ENCODE measurements at regions not wholly inside any gene's neighbourhood (a gene's known extent, or its start where the extent isn't known, plus 50 kb on each side); places are given as distances from the start of the nearest gene placed in this dataset.

DNA sequence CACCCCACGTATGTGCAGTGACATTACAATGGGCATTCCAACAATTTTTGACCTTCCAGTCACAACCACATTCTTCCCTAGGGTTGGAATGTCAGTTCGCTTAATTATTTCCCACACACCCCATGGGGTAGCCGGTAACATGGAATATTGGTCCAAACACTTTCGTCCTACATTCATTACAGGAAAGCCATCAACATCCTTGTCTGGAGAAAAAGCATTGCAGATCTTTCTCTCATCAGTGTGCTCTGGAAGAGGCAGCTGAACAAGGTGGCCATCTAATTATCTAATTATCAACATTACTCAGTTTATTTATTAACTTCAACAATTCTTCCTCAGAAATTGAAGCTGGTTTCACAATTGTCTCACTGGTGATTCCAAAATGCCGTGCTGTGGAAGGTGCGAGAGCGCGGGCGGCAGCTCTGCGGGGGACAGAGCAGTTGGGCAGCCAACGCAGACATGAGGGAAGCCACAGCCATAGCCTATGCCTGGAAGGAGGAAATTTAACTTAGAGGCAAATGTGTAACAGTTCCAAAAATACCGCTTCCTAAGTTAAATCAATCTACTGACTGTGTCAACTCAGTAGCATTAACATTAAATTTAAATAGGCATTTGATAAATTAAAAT lies 1158.9 kb upstream of the EPHA6 start:
- no peak overlapping the region for H3K4me3 Mint-ChIP-seq
- H3K27me3 Mint-ChIP-seq, result no peaks in the 10 kb centered on the region
- no peaks in the 10 kb centered on the region for H3K36me3 Mint-ChIP-seq (ENCODE audit: low read depth)
- H3K27ac Mint-ChIP-seq, result no peak overlapping the region
- no peak for ATAC-seq
- H3K4me1 Mint-ChIP-seq, result no peaks in the 10 kb centered on the region
- no peak for DNase-seq
- no peaks in the 10 kb centered on the region for H3K9me3 ChIP-seq (ENCODE audit: control insufficient read depth, low read length, poor library complexity, severe bottlenecking)

DNA sequence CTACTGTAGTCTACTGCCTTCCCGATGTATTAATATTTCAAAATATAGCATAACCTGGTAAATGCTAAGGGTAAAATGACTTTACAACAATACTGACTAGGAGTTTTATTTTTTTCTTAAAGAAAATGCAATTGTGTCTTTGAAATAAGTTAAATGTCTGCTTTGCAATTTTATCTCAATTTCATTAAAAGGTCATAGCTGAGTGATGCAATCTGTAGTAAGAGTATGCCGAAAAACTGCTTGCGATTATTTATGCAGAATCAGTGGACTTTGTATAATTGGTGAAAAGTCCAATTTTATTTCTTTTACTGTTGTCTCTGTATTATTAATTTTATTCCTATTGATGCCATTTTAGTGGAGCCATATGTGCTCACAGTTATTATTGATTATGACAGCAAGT lies 1143.6 kb upstream of the EPHA6 start:
- no peaks in the 10 kb centered on the region for H3K36me3 Mint-ChIP-seq (ENCODE audit: low read depth)
- no peaks in the 10 kb centered on the region for H3K27me3 Mint-ChIP-seq
- no peak overlapping the region for H3K4me3 Mint-ChIP-seq
- DNase-seq (no peak), ATAC-seq (no peak)
- H3K9me3 ChIP-seq (ENCODE audit: control insufficient read depth, low read length, poor library complexity, severe bottlenecking), result no peaks in the 10 kb centered on the region
- H3K27ac Mint-ChIP-seq, result no peak overlapping the region
- no peaks in the 10 kb centered on the region for H3K4me1 Mint-ChIP-seq

DNA sequence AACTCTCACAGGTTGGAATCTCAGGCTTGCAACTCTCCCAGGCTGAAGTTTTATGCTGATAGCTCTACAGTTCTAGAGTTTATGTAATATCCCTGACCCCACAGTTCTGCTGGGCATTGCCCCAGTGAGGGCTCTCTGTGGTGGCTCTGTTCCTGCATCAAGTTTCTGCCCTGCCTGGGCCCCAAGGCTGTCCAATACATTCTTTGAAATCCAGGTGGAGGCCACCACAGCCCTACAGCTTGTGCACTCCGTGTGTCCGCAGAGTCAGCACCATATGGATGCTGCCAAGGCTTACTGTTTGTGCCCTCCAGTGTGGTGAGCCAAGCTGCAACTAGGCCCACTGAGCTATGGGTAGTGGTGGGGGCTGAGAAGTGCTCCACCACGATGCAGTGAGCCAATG lies 1141.2 kb upstream of the EPHA6 start:
- no peaks in the 10 kb centered on the region for H3K9me3 ChIP-seq (ENCODE audit: control insufficient read depth, low read length, poor library complexity, severe bottlenecking)
- Mint-ChIP-seq H3K4me3 (no peak overlapping the region), H3K36me3 (ENCODE audit: low read depth) (no peaks in the 10 kb centered on the region), H3K27me3 (no peaks in the 10 kb centered on the region), H3K27ac (no peak overlapping the region), H3K4me1 (no peaks in the 10 kb centered on the region)
- ATAC-seq, result no peak
- DNase-seq, result no peak

DNA sequence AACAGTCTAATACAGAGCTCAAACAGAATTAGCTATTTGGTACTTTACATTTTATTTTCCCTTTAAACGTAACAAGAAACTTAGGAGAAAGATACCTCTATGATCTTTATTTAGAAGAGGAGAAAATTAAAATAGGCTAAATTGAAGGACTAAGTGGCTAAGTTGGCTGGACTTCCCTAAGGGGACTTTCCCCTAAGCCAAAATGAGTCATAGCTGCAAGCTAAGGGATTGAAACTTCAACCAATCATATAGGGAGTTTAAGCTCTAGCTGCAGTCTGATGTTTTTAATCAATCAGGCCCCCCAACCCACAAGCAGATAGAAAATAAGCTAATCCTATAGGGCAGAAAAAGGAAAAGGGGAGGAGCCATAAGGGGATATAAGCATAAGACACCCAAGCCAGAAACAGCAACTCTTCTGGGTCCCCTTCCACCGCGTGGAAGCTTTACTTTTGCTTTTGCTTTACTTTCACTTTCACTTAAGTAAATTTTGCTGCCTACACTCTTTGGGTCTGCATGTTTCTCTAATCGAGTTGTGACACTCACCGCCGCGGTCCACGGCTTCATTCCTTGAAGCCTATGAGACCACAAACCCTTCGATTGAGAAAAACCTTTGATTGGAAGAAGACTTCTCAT lies 1108.5 kb upstream of the EPHA6 start:
- Mint-ChIP-seq H3K36me3 (ENCODE audit: low read depth) (no peaks in the 10 kb centered on the region), H3K27me3 (no peaks in the 10 kb centered on the region), H3K27ac (peak overlapping the region; percentile 6), H3K4me1 (no peaks in the 10 kb centered on the region), H3K4me3 (peak overlapping the region; percentile 15)
- peak in 1 of 3 donors; percentile 4 for DNase-seq
- peak; percentile 61 for ATAC-seq
- H3K9me3 ChIP-seq (ENCODE audit: control insufficient read depth, low read length, poor library complexity, severe bottlenecking), result no peaks in the 10 kb centered on the region

DNA sequence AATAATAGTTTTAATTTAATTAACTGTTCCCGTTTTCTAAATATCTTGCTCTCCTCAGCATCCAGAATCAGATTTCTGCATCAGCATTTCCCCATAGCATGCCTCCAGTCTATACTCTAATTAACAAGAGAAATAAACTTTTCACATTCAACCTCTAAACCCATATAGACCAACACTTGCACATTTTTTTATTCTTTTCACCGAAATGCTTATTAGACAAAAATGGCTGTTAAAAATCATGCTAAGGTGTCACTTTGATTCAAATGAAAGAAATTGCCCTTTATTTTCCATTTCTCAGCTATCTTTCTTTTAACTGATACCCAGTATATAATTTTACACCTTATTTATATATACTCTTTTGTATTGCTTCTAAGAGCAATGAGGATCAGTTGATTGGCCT lies 1107.1 kb upstream of the EPHA6 start:
- H3K27ac Mint-ChIP-seq, result no peak overlapping the region
- H3K4me3 Mint-ChIP-seq, result peak overlapping the region; percentile 1
- no peaks in the 10 kb centered on the region for H3K27me3 Mint-ChIP-seq
- DNase-seq (no peak), ATAC-seq (no peak)
- no peaks in the 10 kb centered on the region for H3K36me3 Mint-ChIP-seq (ENCODE audit: low read depth)
- no peaks in the 10 kb centered on the region for H3K9me3 ChIP-seq (ENCODE audit: control insufficient read depth, low read length, poor library complexity, severe bottlenecking)
- no peaks in the 10 kb centered on the region for H3K4me1 Mint-ChIP-seq

- H3K9me3 ChIP-seq (ENCODE audit: control insufficient read depth, low read length, poor library complexity, severe bottlenecking), result no peaks in the 10 kb centered on the region
- no peaks in the 10 kb centered on the region for H3K4me1 Mint-ChIP-seq
- no peak overlapping the region for H3K27ac Mint-ChIP-seq
- no peaks in the 10 kb centered on the region for H3K36me3 Mint-ChIP-seq (ENCODE audit: low read depth)
- DNase-seq (no peak), ATAC-seq (no peak)
- H3K27me3 Mint-ChIP-seq, result no peaks in the 10 kb centered on the region
- H3K4me3 Mint-ChIP-seq, result no peak overlapping the region
Observed at GRCh38 chr3:95710684-95711083, 1103.7 kb upstream of the EPHA6 start.

DNA sequence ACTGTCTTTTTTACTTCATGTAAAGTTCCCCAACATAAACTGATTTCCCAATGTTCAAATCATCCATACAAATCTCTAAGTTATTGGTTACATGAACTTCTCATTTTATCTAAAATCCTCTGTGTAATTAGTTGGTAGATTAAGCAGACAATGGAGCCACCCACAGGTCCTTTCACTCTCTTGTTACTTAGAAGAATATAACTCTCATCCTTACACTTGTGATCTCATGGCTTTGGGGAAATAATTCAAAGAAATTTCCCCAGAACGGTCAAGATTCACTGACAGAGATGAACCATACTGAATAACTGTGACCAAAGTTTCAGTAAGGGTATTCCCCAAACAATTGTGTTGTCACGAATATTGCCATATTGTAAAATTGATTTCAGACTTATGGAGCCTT lies 1102.6 kb upstream of the EPHA6 start:
- H3K36me3 Mint-ChIP-seq (ENCODE audit: low read depth), result no peaks in the 10 kb centered on the region
- H3K4me1 Mint-ChIP-seq, result no peaks in the 10 kb centered on the region
- H3K27ac Mint-ChIP-seq, result no peak overlapping the region
- no peaks in the 10 kb centered on the region for H3K27me3 Mint-ChIP-seq
- no peaks in the 10 kb centered on the region for H3K9me3 ChIP-seq (ENCODE audit: control insufficient read depth, low read length, poor library complexity, severe bottlenecking)
- DNase-seq, result no peak
- H3K4me3 Mint-ChIP-seq, result no peak overlapping the region
- no peak for ATAC-seq

- ATAC-seq (no peak), DNase-seq (no peak)
- no peak overlapping the region for H3K27ac Mint-ChIP-seq
- H3K36me3 Mint-ChIP-seq (ENCODE audit: low read depth), result no peaks in the 10 kb centered on the region
- H3K9me3 ChIP-seq (ENCODE audit: control insufficient read depth, low read length, poor library complexity, severe bottlenecking), result no peaks in the 10 kb centered on the region
- H3K4me1 Mint-ChIP-seq, result no peaks in the 10 kb centered on the region
- no peaks in the 10 kb centered on the region for H3K27me3 Mint-ChIP-seq
- H3K4me3 Mint-ChIP-seq, result no peak overlapping the region
Observed at GRCh38 chr3:95715128-95715527, 1099.3 kb upstream of the EPHA6 start.

DNA sequence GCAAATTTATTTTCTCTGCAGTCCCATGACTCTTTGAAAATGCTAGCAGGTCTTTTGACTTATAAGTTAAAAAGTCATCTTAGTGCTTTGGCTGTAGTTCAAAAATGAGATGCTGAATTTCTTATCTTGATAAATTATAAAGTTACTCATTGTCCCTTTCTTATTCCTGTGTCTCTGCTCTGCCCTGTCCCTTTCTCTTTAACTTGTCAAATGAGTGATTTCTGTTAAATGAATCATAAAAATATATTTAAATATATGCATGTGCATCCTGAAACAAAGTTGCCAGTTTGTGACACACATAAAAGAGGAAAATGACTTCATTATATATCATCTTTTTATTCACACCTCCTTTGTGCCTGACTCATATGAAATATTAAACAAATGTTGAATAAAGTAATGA lies 1097.3 kb upstream of the EPHA6 start:
- no peaks in the 10 kb centered on the region for H3K9me3 ChIP-seq (ENCODE audit: control insufficient read depth, low read length, poor library complexity, severe bottlenecking)
- no peak overlapping the region for H3K4me3 Mint-ChIP-seq
- DNase-seq (no peak), ATAC-seq (no peak)
- no peaks in the 10 kb centered on the region for H3K4me1 Mint-ChIP-seq
- no peaks in the 10 kb centered on the region for H3K36me3 Mint-ChIP-seq (ENCODE audit: low read depth)
- H3K27me3 Mint-ChIP-seq, result no peaks in the 10 kb centered on the region
- no peak overlapping the region for H3K27ac Mint-ChIP-seq

DNA sequence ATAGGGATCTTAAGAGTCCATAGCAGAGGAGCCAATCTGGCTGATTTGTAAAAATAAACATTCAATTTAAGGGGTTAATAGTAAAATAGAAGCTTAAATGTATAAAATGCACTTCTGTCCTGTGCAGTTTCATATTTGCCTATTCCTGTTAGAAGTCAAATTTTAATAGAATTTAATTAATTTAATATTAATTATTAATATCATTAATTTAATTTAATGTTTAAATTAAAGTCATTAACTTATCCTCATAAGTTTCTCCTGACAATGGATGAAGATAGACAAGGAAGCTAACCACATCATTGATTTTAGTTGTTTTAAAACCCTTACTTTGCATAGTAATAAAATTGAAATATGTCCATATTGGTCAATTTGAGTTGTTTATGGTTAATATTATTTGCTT lies 1096.2 kb upstream of the EPHA6 start:
- Mint-ChIP-seq H3K27ac (no peak overlapping the region), H3K27me3 (no peaks in the 10 kb centered on the region), H3K4me3 (no peak overlapping the region), H3K36me3 (ENCODE audit: low read depth) (no peaks in the 10 kb centered on the region), H3K4me1 (no peaks in the 10 kb centered on the region)
- no peak for DNase-seq
- no peak for ATAC-seq
- H3K9me3 ChIP-seq (ENCODE audit: control insufficient read depth, low read length, poor library complexity, severe bottlenecking), result no peaks in the 10 kb centered on the region

DNA sequence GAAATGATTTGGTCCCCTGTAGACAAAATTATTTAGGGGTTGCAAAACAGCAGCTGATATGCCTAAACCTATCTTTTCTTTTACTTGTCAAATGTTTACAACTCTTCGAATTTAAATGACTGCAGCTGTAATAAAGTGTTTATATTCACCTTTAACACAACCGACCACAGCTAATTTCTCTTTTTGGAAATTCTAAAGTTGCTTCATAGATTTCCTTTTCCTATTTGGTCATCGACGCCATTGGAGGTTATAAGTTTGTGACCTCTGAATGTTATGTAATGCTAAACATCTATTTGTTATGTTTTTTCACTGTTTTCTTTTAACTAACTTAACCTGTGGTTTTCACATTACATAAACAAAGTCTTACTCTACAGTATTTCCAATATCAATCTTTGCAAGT lies 1094.9 kb upstream of the EPHA6 start:
- no peak overlapping the region for H3K4me3 Mint-ChIP-seq

GRCh38 chr3:95721938-95722337 lies 1092.5 kb upstream of the EPHA6 start:
- DNase-seq (no peak), ATAC-seq (peak; percentile 70)
- H3K9me3 ChIP-seq (ENCODE audit: control insufficient read depth, low read length, poor library complexity, severe bottlenecking), result no peaks in the 10 kb centered on the region
- H3K4me1 Mint-ChIP-seq, result no peaks in the 10 kb centered on the region
- H3K27ac Mint-ChIP-seq, result no peak overlapping the region
- peak overlapping the region; percentile 31 for H3K4me3 Mint-ChIP-seq
- no peaks in the 10 kb centered on the region for H3K36me3 Mint-ChIP-seq (ENCODE audit: low read depth)
- H3K27me3 Mint-ChIP-seq, result no peaks in the 10 kb centered on the region

More for the DNA sequence above, 1094.9 kb upstream of the EPHA6 start:
- H3K4me1 Mint-ChIP-seq, result no peaks in the 10 kb centered on the region
- H3K36me3 Mint-ChIP-seq (ENCODE audit: low read depth), result no peaks in the 10 kb centered on the region
- DNase-seq (no peak), ATAC-seq (no peak)
- H3K27me3 Mint-ChIP-seq, result no peaks in the 10 kb centered on the region
- H3K27ac Mint-ChIP-seq, result no peak overlapping the region
- no peaks in the 10 kb centered on the region for H3K9me3 ChIP-seq (ENCODE audit: control insufficient read depth, low read length, poor library complexity, severe bottlenecking)

DNA sequence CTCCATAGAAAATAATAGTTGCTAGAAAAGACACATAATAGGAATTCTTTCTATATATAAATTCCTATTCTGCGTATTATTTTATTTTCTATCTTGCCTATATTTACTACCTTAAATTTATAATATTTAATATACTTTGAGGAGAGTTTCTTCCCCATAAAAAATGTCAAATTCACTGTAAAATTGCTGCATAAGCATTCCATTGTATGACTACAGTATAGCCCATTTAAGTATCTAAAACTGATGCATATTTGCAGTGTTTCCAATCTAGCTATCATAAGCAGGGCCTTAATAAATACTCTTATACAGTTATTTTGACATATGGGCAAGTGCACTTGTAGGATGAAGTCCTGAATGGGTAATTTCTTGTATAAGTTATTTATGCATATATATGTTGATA lies 1088.6 kb upstream of the EPHA6 start:
- DNase-seq (no peak), ATAC-seq (no peak)
- no peak overlapping the region for H3K4me3 Mint-ChIP-seq

GRCh38 chr3:95731753-95732152 lies 1082.6 kb upstream of the EPHA6 start:
- H3K36me3 Mint-ChIP-seq (ENCODE audit: low read depth), result no peaks in the 10 kb centered on the region
- no peak for DNase-seq
- no peak overlapping the region for H3K27ac Mint-ChIP-seq
- no peaks in the 10 kb centered on the region for H3K27me3 Mint-ChIP-seq
- no peak overlapping the region for H3K4me3 Mint-ChIP-seq
- no peaks in the 10 kb centered on the region for H3K4me1 Mint-ChIP-seq
- no peak for ATAC-seq
- no peaks in the 10 kb centered on the region for H3K9me3 ChIP-seq (ENCODE audit: control insufficient read depth, low read length, poor library complexity, severe bottlenecking)

More for the DNA sequence above, 1088.6 kb upstream of the EPHA6 start:
- Mint-ChIP-seq H3K27ac (no peak overlapping the region), H3K27me3 (no peaks in the 10 kb centered on the region), H3K36me3 (ENCODE audit: low read depth) (no peaks in the 10 kb centered on the region), H3K4me1 (no peaks in the 10 kb centered on the region)
- no peaks in the 10 kb centered on the region for H3K9me3 ChIP-seq (ENCODE audit: control insufficient read depth, low read length, poor library complexity, severe bottlenecking)
